GM23338 (cell line): ENCODE measurements at regions not wholly inside any gene's neighbourhood (a gene's known extent, or its start where the extent isn't known, plus 50 kb on each side); places are given as distances from the start of the nearest gene placed in this dataset.

ENCODE experiments used
- ATAC-seq: fragments of 200-7000 bp; cut with Tn5 transposase; 3 replicates; pipeline ENCODE4 v1.9.1; 2020
- DNase-seq: peaks from one replicate; pipeline ENCODE4 v3.0.0-alpha.2; 2015; ENCODE audit warnings: low spot score
- H2AFZ ChIP-seq: fragments of 200-600 bp; sonication (generic); 2 replicates; pipeline ENCODE4 v1.8.0; 2016; ENCODE audit warnings: antibody characterized with exemption, mild to moderate bottlenecking, moderate library complexity
- H3F3A ChIP-seq: fragments of 200-600 bp; sonication (generic); replicated peaks from 2 replicates; pipeline ENCODE4 v1.8.0; 2017; ENCODE audit warnings: antibody characterized with exemption, mixed run types, low read depth
- H3K27ac ChIP-seq: fragments of 200-600 bp; sonication (generic); 2 replicates; pipeline ENCODE4 v1.6.1; 2016; ENCODE audit warnings: low read depth
- H3K27me3 ChIP-seq: fragments of 200-600 bp; sonication (generic); 2 replicates; pipeline ENCODE4 v1.8.0; 2016; ENCODE audit warnings: mild to moderate bottlenecking, mixed run types, moderate library complexity; ENCODE audit not compliant: insufficient read depth
- H3K36me3 ChIP-seq: fragments of 200-600 bp; sonication (generic); 2 replicates; pipeline ENCODE4 v1.8.0; 2016; ENCODE audit warnings: mild to moderate bottlenecking; ENCODE audit not compliant: insufficient read depth
- H3K4me1 ChIP-seq: fragments of 200-600 bp; sonication (generic); 2 replicates; pipeline ENCODE4 v1.8.0; 2016; ENCODE audit warnings: mild to moderate bottlenecking, moderate library complexity; ENCODE audit not compliant: insufficient read depth
- H3K4me2 ChIP-seq: fragments of 200-600 bp; sonication (generic); 2 replicates; pipeline ENCODE4 v1.7.1; 2017; ENCODE audit warnings: mixed run types
- H3K4me3 ChIP-seq: fragments of 200-600 bp; sonication (generic); 2 replicates; pipeline ENCODE4 v1.6.1; 2016; ENCODE audit warnings: mixed run types
- H3K79me2 ChIP-seq: fragments of 200-600 bp; sonication (generic); replicated peaks from 2 replicates; pipeline ENCODE4 v1.8.0; 2017; ENCODE audit warnings: mild to moderate bottlenecking; ENCODE audit not compliant: insufficient read depth
- H3K9me2 ChIP-seq: fragments of 200-600 bp; sonication (generic); 2 replicates; pipeline ENCODE4 v1.8.0; 2017; ENCODE audit not compliant: insufficient read depth
- H4K20me1 ChIP-seq: fragments of 200-600 bp; sonication (generic); replicated peaks from 2 replicates; pipeline ENCODE4 v1.8.0; 2017; ENCODE audit warnings: mild to moderate bottlenecking; ENCODE audit not compliant: insufficient read depth
- H3K27ac Mint-ChIP-seq: 2 replicates; pipeline ENCODE4 v1.8.0; 2020; ENCODE audit warnings: inconsistent platforms, mild to moderate bottlenecking, moderate library complexity, mixed read lengths
- H3K27me3 Mint-ChIP-seq: 3 replicates; pipeline ENCODE4 v1.8.0; 2022; ENCODE audit warnings: low read depth, mild to moderate bottlenecking, moderate library complexity, mixed read lengths, inconsistent platforms; ENCODE audit not compliant: insufficient read depth, poor library complexity
- H3K36me3 Mint-ChIP-seq: 3 replicates; pipeline ENCODE4 v1.8.0; 2021; ENCODE audit warnings: low read depth, mild to moderate bottlenecking, inconsistent platforms, moderate library complexity, mixed read lengths
- H3K4me1 Mint-ChIP-seq: 3 replicates; pipeline ENCODE4 v1.8.0; 2020; ENCODE audit warnings: mild to moderate bottlenecking, inconsistent platforms, mixed read lengths
- H3K4me3 Mint-ChIP-seq: 3 replicates; pipeline ENCODE4 v1.8.0; 2021; ENCODE audit warnings: moderate library complexity, mild to moderate bottlenecking, inconsistent platforms, mixed read lengths
- H3K9me3 Mint-ChIP-seq: 3 replicates; pipeline ENCODE4 v1.8.0; 2020; ENCODE audit warnings: moderate library complexity, mild to moderate bottlenecking, inconsistent platforms, mixed read lengths
- CREB1 ChIP-seq: fragments of 250-450 bp; sonication (Bioruptor Pico); IDR thresholded peaks from 2 replicates; pipeline ENCODE4 v1.5.0; 2020; ENCODE audit warnings: low read depth, mild to moderate bottlenecking, moderate library complexity
- CTCF ChIP-seq, 2 experiments: fragments of 200-600 bp in 1 of 2; sonication (generic) in 1 of 2; conservative IDR thresholded peaks; 2 replicates each; pipeline versions ENCODE4 v1.5.1 to v1.6.1; 2016 to 2017; ENCODE audit warnings: antibody characterized with exemption in 2 of 2, low read depth in 2 of 2, mild to moderate bottlenecking in 2 of 2, moderate library complexity in 1 of 2
- EZH2phosphoT487 ChIP-seq: fragments of 200-600 bp; sonication (generic); IDR thresholded peaks from one replicate; pipeline ENCODE4 v1.8.1; 2018; ENCODE audit warnings: antibody characterized with exemption; ENCODE audit not compliant: unreplicated experiment
- JUNB ChIP-seq: IDR thresholded peaks from one replicate; pipeline ENCODE4 v1.6.1; 2016; ENCODE audit warnings: antibody characterized with exemption; ENCODE audit not compliant: unreplicated experiment
- NANOG ChIP-seq: IDR thresholded peaks from 2 replicates; pipeline ENCODE4 v1.6.1; 2016; ENCODE audit warnings: antibody characterized with exemption, borderline replicate concordance
- POLR2AphosphoS5 ChIP-seq: IDR thresholded peaks from 2 replicates; pipeline ENCODE4 v1.6.1; 2016; ENCODE audit warnings: antibody characterized with exemption, low read depth
- REST ChIP-seq: IDR thresholded peaks from one replicate; pipeline ENCODE4 v1.6.1; 2018; ENCODE audit warnings: antibody characterized with exemption; ENCODE audit not compliant: unreplicated experiment
- STAT1 ChIP-seq: IDR thresholded peaks from one replicate; pipeline ENCODE4 v1.6.1; 2016; ENCODE audit warnings: antibody characterized with exemption; ENCODE audit not compliant: unreplicated experiment
- ZNF114 ChIP-seq: fragments of 250-450 bp; sonication (Bioruptor Pico); IDR thresholded peaks from 2 replicates; pipeline ENCODE4 v1.5.0; 2020; ENCODE audit warnings: mild to moderate bottlenecking, moderate library complexity
- ZNF331 ChIP-seq: fragments of 250-450 bp; sonication (Bioruptor Pico); IDR thresholded peaks from 2 replicates; pipeline ENCODE4 v1.5.0; 2020; ENCODE audit warnings: low read depth, mild to moderate bottlenecking, moderate library complexity
- ZNF462 ChIP-seq: fragments of 250-450 bp; sonication (Bioruptor Pico); IDR thresholded peaks from 2 replicates; pipeline ENCODE4 v1.5.0; 2020; ENCODE audit warnings: mild to moderate bottlenecking, moderate library complexity

GRCh38 chr18:7492385-7492784, 74.7 kb upstream of the PTPRM start (continued):
- TF ChIP-seq ZNF462 (CRISPR knock-in tag) = no peak
- TF ChIP-seq CTCF (conservative IDR thresholded peaks at IDR 0.05; ENCODE audit: low read depth in 2 of 2) = no peak
- no peak for TF ChIP-seq JUNB
- no peak for TF ChIP-seq ZNF331 (CRISPR knock-in tag)
- TF ChIP-seq ZNF114 = no peak
- no peak for TF ChIP-seq STAT1

- H3K4me3 ChIP-seq = no peak overlapping the region
- H4K20me1 ChIP-seq = no peaks in the 10 kb centered on the region
- H3K27ac Mint-ChIP-seq = no peak overlapping the region
- no peaks in the 10 kb centered on the region for H3K27me3 Mint-ChIP-seq
- H3K79me2 ChIP-seq = no peaks in the 10 kb centered on the region
- H3K4me1 Mint-ChIP-seq = no peaks in the 10 kb centered on the region; the same call in 2 of the 3 replicates
- H3K9me2 ChIP-seq = 0 out of 2 replicates have a peak, but pooled peaks cover 5% of the 10 kb centered on the region
- H3K27ac ChIP-seq = no peak overlapping the region
- H3K36me3 ChIP-seq = no peaks in the 10 kb centered on the region
- no peak overlapping the region for H2AFZ ChIP-seq
- no peaks in the 10 kb centered on the region for H3F3A ChIP-seq
- DNase-seq (no peak), ATAC-seq (no peak)
- no peak overlapping the region for H3K4me2 ChIP-seq
- H3K4me1 ChIP-seq = no peaks in the 10 kb centered on the region
- no peak overlapping the region for H3K4me3 Mint-ChIP-seq
- no peaks in the 10 kb centered on the region for H3K36me3 Mint-ChIP-seq
- no peaks in the 10 kb centered on the region for H3K27me3 ChIP-seq
- no peaks in the 10 kb centered on the region; the same call in 2 of the 3 replicates for H3K9me3 Mint-ChIP-seq
- TF ChIP-seq POLR2AphosphoS5 (no peak), NANOG (no peak), CREB1 (CRISPR knock-in tag) (no peak), JUNB (no peak), EZH2phosphoT487 (no peak), STAT1 (no peak), CTCF (conservative IDR thresholded peaks at IDR 0.05; ENCODE audit: low read depth in 2 of 2) (no peak), ZNF114 (no peak), REST (no peak)
Observed at GRCh38 chr18:7497081-7497480, 70.0 kb upstream of the PTPRM start.
